ENCODE measurements at regions not wholly inside any gene's neighbourhood (a gene's known extent, or its start where the extent isn't known, plus 50 kb on each side); places are given as distances from the start of the nearest gene placed in this dataset.

- no peaks in the 10 kb centered on the region for H3K27me3 ChIP-seq (ENCODE audit: insufficient read depth)
- ATAC-seq: peak; percentile 80
- no peak for TF ChIP-seq ZNF331 (CRISPR knock-in tag; IDR thresholded peaks at IDR 0.05; ENCODE audit: low read depth)
- TF ChIP-seq CTCF (conservative IDR thresholded peaks at IDR 0.05; ENCODE audit: low read depth in 2 of 2): peak; percentile 80 to 90
Observed at GRCh38 chr20:9903048-9903655, 64.3 kb upstream of the PAK5 start.

DNA sequence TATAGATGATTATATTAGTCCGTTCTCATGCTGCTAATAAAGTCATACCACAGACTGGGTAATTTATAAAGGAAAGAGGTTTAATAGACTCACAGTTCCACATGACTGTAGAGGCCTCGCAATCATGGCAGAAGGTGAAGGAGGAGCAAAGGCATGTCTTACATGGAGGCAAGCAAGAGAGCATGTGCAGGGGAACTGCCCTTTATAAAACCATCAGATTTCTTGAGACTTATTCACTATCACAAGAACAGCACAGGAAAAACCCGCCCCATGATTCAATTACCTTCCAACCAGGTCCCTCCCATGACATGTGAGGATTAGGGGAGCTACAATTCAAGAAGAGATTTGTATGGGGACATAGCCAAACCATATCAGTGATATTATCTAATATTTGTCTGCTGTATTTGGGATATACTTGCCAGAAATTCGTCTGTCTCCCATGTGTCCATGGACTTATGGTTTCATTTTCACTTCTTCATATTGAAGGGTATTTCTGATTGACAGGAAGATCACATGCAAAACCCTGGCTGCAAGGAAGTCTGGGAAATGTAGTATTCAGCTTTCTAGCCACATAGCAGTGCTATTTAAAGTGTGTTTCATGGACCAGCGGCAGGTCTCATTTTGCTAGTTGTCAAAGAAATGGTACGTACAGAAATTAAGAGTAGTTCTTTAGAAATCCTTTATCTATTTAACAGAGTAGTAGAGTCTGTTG, 50.5 kb upstream of the PAK5 start:
- H3K79me2 ChIP-seq (replicated peaks; ENCODE audit: insufficient read depth): no peaks in the 10 kb centered on the region
- TF ChIP-seq EZH2phosphoT487 (IDR thresholded peaks at IDR 0.05; ENCODE audit: unreplicated experiment): no peak
- no peak for TF ChIP-seq JUNB (IDR thresholded peaks at IDR 0.05; ENCODE audit: unreplicated experiment)
- TF ChIP-seq ZNF114 (CRISPR knock-in tag; IDR thresholded peaks at IDR 0.05): no peak
- TF ChIP-seq ETS1 (IDR thresholded peaks at IDR 0.05): no peak
- TF ChIP-seq REST (IDR thresholded peaks at IDR 0.05; ENCODE audit: unreplicated experiment): no peak

More at GRCh38 chr20:9903048-9903655, 64.3 kb upstream of the PAK5 start:
- Mint-ChIP-seq H3K36me3 (ENCODE audit: low read depth) (no peaks in the 10 kb centered on the region), H3K27me3 (ENCODE audit: insufficient read depth, low read depth, poor library complexity) (no peaks in the 10 kb centered on the region), H3K4me3 (no peak overlapping the region), H3K4me1 (no peaks in the 10 kb centered on the region), H3K9me3 (no peaks in the 10 kb centered on the region), H3K27ac (no peak overlapping the region)
- Histone ChIP-seq H3K4me2 (no peak overlapping the region), H3K27ac (ENCODE audit: low read depth) (no peak overlapping the region), H3K79me2 (replicated peaks; ENCODE audit: insufficient read depth) (no peaks in the 10 kb centered on the region), H3K4me1 (ENCODE audit: insufficient read depth) (no peaks in the 10 kb centered on the region), H3K4me3 (no peak overlapping the region), H2AFZ (no peak overlapping the region), H3F3A (replicated peaks; ENCODE audit: low read depth) (no peaks in the 10 kb centered on the region), H3K9me2 (ENCODE audit: insufficient read depth) (no peaks in the 10 kb centered on the region), H3K36me3 (ENCODE audit: insufficient read depth) (no peaks in the 10 kb centered on the region), H4K20me1 (replicated peaks; ENCODE audit: insufficient read depth) (no peaks in the 10 kb centered on the region)
- peak; percentile 83 for DNase-seq (ENCODE audit: low spot score)

More for the DNA sequence above, 50.5 kb upstream of the PAK5 start:
- Mint-ChIP-seq H3K27me3 (ENCODE audit: insufficient read depth, low read depth, poor library complexity) (peaks cover 3% of the 10 kb centered on the region), H3K27ac (no peak overlapping the region), H3K9me3 (0 out of 3 replicates have a peak, but pooled peaks cover 2% of the 10 kb centered on the region), H3K36me3 (ENCODE audit: low read depth) (no peaks in the 10 kb centered on the region), H3K4me3 (no peak overlapping the region), H3K4me1 (peaks cover 8% of the 10 kb centered on the region)
- no peak overlapping the region for H2AFZ ChIP-seq
- H3K27ac ChIP-seq (ENCODE audit: low read depth): no peak overlapping the region
- H4K20me1 ChIP-seq (replicated peaks; ENCODE audit: insufficient read depth): no peaks in the 10 kb centered on the region
- no peaks in the 10 kb centered on the region; the same call in 1 of the 2 replicates for H3K9me2 ChIP-seq (ENCODE audit: insufficient read depth)
- no peaks in the 10 kb centered on the region for H3K27me3 ChIP-seq (ENCODE audit: insufficient read depth)
- H3F3A ChIP-seq (replicated peaks; ENCODE audit: low read depth): no peaks in the 10 kb centered on the region
- no peak overlapping the region for H3K4me3 ChIP-seq
- ATAC-seq: no peak
- H3K4me2 ChIP-seq: no peak overlapping the region
- no peaks in the 10 kb centered on the region for H3K4me1 ChIP-seq (ENCODE audit: insufficient read depth)
- DNase-seq (ENCODE audit: low spot score): no peak
- no peaks in the 10 kb centered on the region for H3K36me3 ChIP-seq (ENCODE audit: insufficient read depth)
